GM23248 (cell line): ENCODE measurements at regions not wholly inside any gene's neighbourhood (a gene's known extent, or its start where the extent isn't known, plus 50 kb on each side); places are given as distances from the start of the nearest gene placed in this dataset.

Experiments
- DNase-seq: peaks from one replicate; pipeline ENCODE4 v3.0.0-alpha.2; 2015
- H2AFZ ChIP-seq: fragments of 200-600 bp; sonication (generic); 2 replicates; pipeline ENCODE4 v1.6.1; 2016; ENCODE audit warnings: antibody characterized with exemption
- H3F3A ChIP-seq: fragments of 200-600 bp; sonication (generic); 2 replicates; pipeline ENCODE4 v1.6.1; 2016; ENCODE audit warnings: mild to moderate bottlenecking, antibody characterized with exemption, mixed run types; ENCODE audit not compliant: insufficient read depth
- H3K27ac ChIP-seq: fragments of 200-600 bp; sonication (generic); 2 replicates; pipeline ENCODE4 v1.5.1; 2016; ENCODE audit warnings: mild to moderate bottlenecking
- H3K27me3 ChIP-seq: fragments of 200-600 bp; sonication (generic); replicated peaks from 2 replicates; pipeline ENCODE4 v1.6.1; 2016; ENCODE audit warnings: mild to moderate bottlenecking; ENCODE audit not compliant: insufficient read depth
- H3K36me3 ChIP-seq: fragments of 200-600 bp; sonication (generic); 2 replicates; pipeline ENCODE4 v1.6.1; 2016; ENCODE audit warnings: low read depth, mild to moderate bottlenecking
- H3K4me1 ChIP-seq: fragments of 200-600 bp; sonication (generic); 2 replicates; pipeline ENCODE4 v1.6.1; 2016; ENCODE audit warnings: mild to moderate bottlenecking; ENCODE audit not compliant: insufficient read depth
- H3K4me2 ChIP-seq: fragments of 200-600 bp; sonication (generic); one replicate; pipeline ENCODE4 v1.6.1; 2016; ENCODE audit warnings: mild to moderate bottlenecking; ENCODE audit not compliant: unreplicated experiment
- H3K4me3 ChIP-seq: fragments of 200-600 bp; sonication (generic); 2 replicates; pipeline ENCODE4 v1.5.1; 2016; ENCODE audit warnings: mild to moderate bottlenecking
- H3K79me2 ChIP-seq: fragments of 200-600 bp; sonication (generic); 2 replicates; pipeline ENCODE4 v1.6.1; 2016; ENCODE audit warnings: mild to moderate bottlenecking; ENCODE audit not compliant: insufficient read depth
- H3K9ac ChIP-seq: fragments of 200-600 bp; sonication (generic); 2 replicates; pipeline ENCODE4 v1.6.1; 2016; ENCODE audit warnings: mild to moderate bottlenecking
- H3K9me2 ChIP-seq: fragments of 200-600 bp; sonication (generic); 2 replicates; pipeline ENCODE4 v1.6.1; 2016; ENCODE audit warnings: mixed run types, mild to moderate bottlenecking, moderate library complexity; ENCODE audit not compliant: insufficient read depth
- H3K9me3 ChIP-seq: fragments of 200-600 bp; sonication (generic); one replicate; pipeline ENCODE4 v1.6.1; 2017; ENCODE audit warnings: low read depth
- H4K20me1 ChIP-seq: fragments of 200-600 bp; sonication (generic); 2 replicates; pipeline ENCODE4 v1.6.0; 2016; ENCODE audit not compliant: insufficient read depth
- EZH2 ChIP-seq: fragments of 200-600 bp; sonication (generic); IDR thresholded peaks from 2 replicates; pipeline ENCODE4 v1.6.1; 2018; ENCODE audit warnings: antibody characterized with exemption, mild to moderate bottlenecking; ENCODE audit not compliant: insufficient read depth, poor library complexity, severe bottlenecking
- EZH2phosphoT487 ChIP-seq: fragments of 200-600 bp; sonication (generic); IDR thresholded peaks from 2 replicates; pipeline ENCODE4 v1.6.1; 2018; ENCODE audit warnings: antibody characterized with exemption, moderate library complexity, mild to moderate bottlenecking, low read depth; ENCODE audit not compliant: insufficient read depth
- WGBS, 2 experiments: methylation state at CpG; one replicate each; pipeline ENCODE4 v1.1.6; 2015 to 2017; ENCODE audit warnings: low lambda C conversion rate in 2 of 2, low coverage in 1 of 2; ENCODE audit errors: missing lambda C conversion rate in 2 of 2; 5-methylcytosine and 5-hydroxymethylcytosine counted together
- in situ Hi-C: fragments of 300-500 bp; cut with MboI; formaldehyde crosslinking; loops from 2 replicates; pipeline ENCODE4 v1.15.0; 2020

GRCh38 chr2:40719414-40719813 lies 267.5 kb upstream of the SLC8A1 start:
- no peak for DNase-seq
- Histone ChIP-seq H3K4me2 (no peak overlapping the region), H2AFZ (no peak overlapping the region), H3K79me2 (no peaks in the 10 kb centered on the region), H3K9me2 (no peaks in the 10 kb centered on the region), H3K9me3 (no peaks in the 10 kb centered on the region), H3K36me3 (no peaks in the 10 kb centered on the region), H3K4me3 (no peak overlapping the region), H3K27ac (no peak overlapping the region), H3K9ac (no peak overlapping the region), H3F3A (peaks cover 27% of the 10 kb centered on the region), H3K4me1 (peaks cover 44% of the 10 kb centered on the region), H3K27me3 (no peaks in the 10 kb centered on the region), H4K20me1 (no peaks in the 10 kb centered on the region)
- TF ChIP-seq EZH2 (no peak), EZH2phosphoT487 (no peak)
- in situ Hi-C loops = no loop called here
- WGBS, 2 experiments = 48 to 56% methylated on average over 2 of the region's 2 CpGs

DNA sequence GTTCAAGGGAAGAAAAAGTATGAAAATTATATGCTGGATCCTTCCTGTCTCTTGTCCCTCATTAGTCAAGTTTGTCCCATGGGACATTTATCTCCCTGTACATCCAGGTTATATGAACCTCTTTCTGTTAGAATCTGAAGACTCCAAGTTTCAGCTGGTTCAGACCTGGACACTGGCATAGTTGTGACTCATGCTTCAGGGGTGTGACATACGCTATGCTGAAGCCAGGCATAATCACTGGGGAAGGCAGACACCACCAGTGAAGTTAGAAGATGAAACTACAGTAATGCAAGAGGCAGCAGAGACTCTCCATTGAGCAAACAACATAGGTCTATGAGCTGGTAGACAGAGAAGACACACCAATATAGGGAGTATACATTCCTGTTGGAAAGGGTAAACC lies 269.7 kb upstream of the SLC8A1 start:
- in situ Hi-C loops = no loop called here
- peak; percentile 84 for DNase-seq
- peak overlapping the region; percentile 8; the same call in 1 of the 2 replicates for H2AFZ ChIP-seq

GRCh38 chr2:40723194-40723593 lies 271.3 kb upstream of the SLC8A1 start:
- Histone ChIP-seq H3K27me3 (no peaks in the 10 kb centered on the region), H3K9me3 (no peaks in the 10 kb centered on the region), H3K36me3 (no peaks in the 10 kb centered on the region), H3K9ac (no peak overlapping the region), H3K4me1 (peaks cover 22% of the 10 kb centered on the region), H4K20me1 (no peaks in the 10 kb centered on the region), H3K79me2 (no peaks in the 10 kb centered on the region), H2AFZ (no peak overlapping the region), H3K4me3 (no peak overlapping the region), H3K27ac (no peak overlapping the region), H3K4me2 (no peak overlapping the region), H3F3A (0 out of 2 replicates have a peak, but pooled peaks cover 10% of the 10 kb centered on the region), H3K9me2 (no peaks in the 10 kb centered on the region; the same call in 1 of the 2 replicates)
- TF ChIP-seq EZH2 = no peak
- TF ChIP-seq EZH2phosphoT487 = no peak
- no peak for DNase-seq
- in situ Hi-C loops = no loop called here
- 37 to 45% methylated on average over 1 of the region's 1 CpG for WGBS, 2 experiments

More for the DNA sequence above, 269.7 kb upstream of the SLC8A1 start:
- H3K36me3 ChIP-seq = no peaks in the 10 kb centered on the region
- H3K27me3 ChIP-seq = no peaks in the 10 kb centered on the region
- no peaks in the 10 kb centered on the region for H4K20me1 ChIP-seq
- H3K27ac ChIP-seq = peak overlapping the region; percentile 15
- H3K79me2 ChIP-seq = no peaks in the 10 kb centered on the region
- no peak overlapping the region for H3K4me3 ChIP-seq
- peaks cover 36% of the 10 kb centered on the region for H3K4me1 ChIP-seq
- H3F3A ChIP-seq = peaks cover 21% of the 10 kb centered on the region
- no peaks in the 10 kb centered on the region for H3K9me3 ChIP-seq
- TF ChIP-seq EZH2 = no peak
- TF ChIP-seq EZH2phosphoT487 = no peak
- H3K9ac ChIP-seq = no peak overlapping the region
- WGBS, 2 experiments = 17 to 23% methylated on average over 1 of the region's 1 CpG
- H3K4me2 ChIP-seq = no peak overlapping the region
- H3K9me2 ChIP-seq = no peaks in the 10 kb centered on the region

DNA sequence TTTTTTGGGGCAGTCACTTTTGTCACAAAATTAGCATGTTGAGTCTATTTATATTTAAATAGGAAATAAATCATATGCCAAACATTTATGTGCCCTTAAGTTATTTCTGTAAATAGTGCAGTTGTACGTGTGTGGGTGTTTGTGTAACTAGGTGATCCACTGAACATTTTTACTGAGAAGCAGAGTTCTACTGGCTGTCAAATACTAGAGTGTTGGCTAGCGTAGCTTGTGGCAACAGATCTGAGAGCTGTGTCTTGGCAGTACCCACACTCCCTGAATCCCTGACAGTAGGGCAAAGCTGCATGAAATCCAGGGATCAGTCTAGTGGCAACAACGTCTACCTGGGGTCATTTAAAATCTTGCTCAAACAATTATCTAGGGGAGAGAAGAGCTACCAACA lies 273.1 kb upstream of the SLC8A1 start:
- DNase-seq = no peak
- 45 to 47% methylated on average over 3 of the region's 3 CpGs for WGBS, 2 experiments
- Histone ChIP-seq H3K4me1 (peaks cover 15% of the 10 kb centered on the region), H3K4me2 (no peak overlapping the region), H3K27ac (no peak overlapping the region), H3K79me2 (no peaks in the 10 kb centered on the region), H3F3A (0 out of 2 replicates have a peak, but pooled peaks cover 10% of the 10 kb centered on the region), H3K36me3 (no peaks in the 10 kb centered on the region), H4K20me1 (no peaks in the 10 kb centered on the region), H3K27me3 (no peaks in the 10 kb centered on the region), H2AFZ (no peak overlapping the region), H3K9me2 (no peaks in the 10 kb centered on the region; the same call in 1 of the 2 replicates), H3K9ac (no peak overlapping the region), H3K4me3 (no peak overlapping the region), H3K9me3 (no peaks in the 10 kb centered on the region)
- in situ Hi-C loops = no loop called here
- no peak for TF ChIP-seq EZH2phosphoT487
- no peak for TF ChIP-seq EZH2

GRCh38 chr2:40725950-40726349 lies 274.1 kb upstream of the SLC8A1 start:
- no peak for DNase-seq
- Histone ChIP-seq H3K4me3 (no peak overlapping the region), H3K9me2 (no peaks in the 10 kb centered on the region; the same call in 1 of the 2 replicates), H3K9me3 (no peaks in the 10 kb centered on the region), H3K4me1 (peaks cover 15% of the 10 kb centered on the region), H3K4me2 (no peak overlapping the region), H3K9ac (no peak overlapping the region), H4K20me1 (no peaks in the 10 kb centered on the region), H3K36me3 (no peaks in the 10 kb centered on the region), H3K27ac (no peak overlapping the region), H3F3A (0 out of 2 replicates have a peak, but pooled peaks cover 10% of the 10 kb centered on the region), H3K79me2 (no peaks in the 10 kb centered on the region), H2AFZ (no peak overlapping the region), H3K27me3 (no peaks in the 10 kb centered on the region)
- WGBS, 2 experiments = 95 to 100% methylated on average over 2 of the region's 2 CpGs
- TF ChIP-seq EZH2 (no peak), EZH2phosphoT487 (no peak)
- in situ Hi-C loops = no loop called here
